UCSD-AML1 (cell line): ENCODE measurements at regions not wholly inside any gene's neighbourhood (a gene's known extent, or its start where the extent isn't known, plus 50 kb on each side); places are given as distances from the start of the nearest gene placed in this dataset.
"Not testable (repeated sequence)": the region's sequence is repeated elsewhere in the genome, so short reads cannot be mapped to it uniquely, and the experiment has no call there.

ENCODE experiments used
- DNase-seq: peaks from one replicate; lab custom pipeline; 2025; ENCODE audit not compliant: unreplicated experiment; lab: John Stamatoyannopoulos, UW

DNA sequence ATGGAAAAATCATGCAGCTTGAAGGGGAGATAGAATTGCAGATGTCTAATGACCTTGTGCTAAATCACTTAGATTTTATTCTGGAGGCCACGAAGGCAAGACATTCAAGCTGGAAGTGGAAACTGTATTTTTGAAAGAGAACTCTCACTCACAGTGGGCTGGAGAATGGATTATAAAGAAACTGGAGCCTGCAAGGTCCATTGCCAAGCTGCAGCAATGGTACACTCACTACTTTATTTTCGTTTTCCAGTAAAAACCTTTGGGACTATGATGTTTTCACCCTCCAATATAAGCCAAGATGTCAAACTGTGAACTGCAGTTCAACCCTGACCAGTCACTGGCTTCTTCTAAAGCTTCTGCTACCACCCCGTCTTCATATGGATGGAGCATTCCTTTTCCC, 62.0 kb downstream of the SKIDA1 start:
- DNase-seq = no peak

DNA sequence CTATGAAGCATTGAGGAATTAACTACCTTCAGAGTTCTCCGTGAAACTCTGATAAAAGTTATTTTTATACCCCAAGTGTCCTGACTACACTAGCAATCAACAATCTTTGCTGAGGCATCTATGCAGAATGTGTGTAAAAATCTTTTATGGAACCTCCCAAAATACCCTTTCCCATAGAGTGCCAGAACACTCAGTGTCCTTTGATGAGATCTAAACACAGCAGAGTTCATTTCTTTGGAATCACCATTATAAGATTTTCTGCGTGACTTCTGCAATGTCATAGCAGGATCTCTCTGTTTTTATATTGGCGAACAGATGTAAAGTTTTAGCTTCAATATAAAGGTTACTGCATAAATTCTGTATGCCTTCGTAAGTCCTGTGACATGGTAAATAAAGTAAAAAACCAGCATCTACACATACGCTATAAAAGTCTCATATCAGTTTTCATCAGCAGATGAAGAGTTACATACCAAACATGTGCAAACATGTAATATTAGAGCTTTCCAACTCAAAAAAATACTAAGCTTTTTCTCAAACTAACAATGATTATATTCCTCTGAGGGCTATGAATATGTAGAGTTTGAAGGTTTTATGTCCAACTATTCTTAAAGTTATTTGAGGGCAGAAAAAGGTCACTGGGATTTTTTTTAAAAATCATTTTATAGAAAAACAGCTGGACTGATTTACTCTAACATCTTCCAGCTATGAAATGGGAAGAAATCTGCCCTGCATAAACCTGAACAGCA, 67.2 kb downstream of the SKIDA1 start:
- no peak for DNase-seq

DNA sequence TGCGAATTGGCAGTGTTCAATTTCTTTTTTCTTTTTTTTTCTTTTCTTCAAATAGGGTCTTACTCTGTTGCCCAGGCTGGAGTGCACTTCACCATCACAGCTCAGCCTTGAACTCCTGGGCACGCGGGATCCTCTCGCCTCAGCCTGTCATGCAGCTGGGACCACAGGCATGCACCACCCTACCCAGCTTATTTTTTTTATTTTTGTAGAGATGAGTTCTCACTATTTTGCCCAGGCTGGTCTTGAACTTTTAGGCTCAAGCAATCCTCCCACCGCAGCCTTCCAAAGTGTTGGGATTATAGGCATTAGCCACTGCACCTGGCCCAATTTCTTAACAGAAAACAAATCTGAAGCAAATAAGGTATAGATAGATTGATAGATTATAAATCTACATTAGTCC, 69.3 kb downstream of the SKIDA1 start:
- DNase-seq = no peak

DNA sequence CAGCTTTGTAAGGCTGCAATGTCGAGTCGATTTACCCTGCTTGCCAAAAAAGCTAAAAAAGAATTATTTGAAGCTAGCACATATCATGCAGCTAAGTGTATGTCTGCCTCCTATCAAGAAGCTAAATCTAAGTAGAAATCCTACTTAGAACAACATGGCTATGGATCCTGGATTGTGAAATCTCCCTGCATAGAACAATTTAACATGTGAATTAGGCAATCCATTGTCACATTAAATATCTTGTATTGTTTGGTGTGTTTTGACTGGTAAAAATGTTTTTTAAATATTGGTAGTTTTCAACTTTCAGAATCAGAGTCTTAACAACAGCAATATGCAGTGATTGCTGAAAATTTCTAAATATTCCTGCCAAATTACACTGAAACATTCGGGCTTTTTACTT, 73.3 kb downstream of the SKIDA1 start:
- DNase-seq = no peak

DNA sequence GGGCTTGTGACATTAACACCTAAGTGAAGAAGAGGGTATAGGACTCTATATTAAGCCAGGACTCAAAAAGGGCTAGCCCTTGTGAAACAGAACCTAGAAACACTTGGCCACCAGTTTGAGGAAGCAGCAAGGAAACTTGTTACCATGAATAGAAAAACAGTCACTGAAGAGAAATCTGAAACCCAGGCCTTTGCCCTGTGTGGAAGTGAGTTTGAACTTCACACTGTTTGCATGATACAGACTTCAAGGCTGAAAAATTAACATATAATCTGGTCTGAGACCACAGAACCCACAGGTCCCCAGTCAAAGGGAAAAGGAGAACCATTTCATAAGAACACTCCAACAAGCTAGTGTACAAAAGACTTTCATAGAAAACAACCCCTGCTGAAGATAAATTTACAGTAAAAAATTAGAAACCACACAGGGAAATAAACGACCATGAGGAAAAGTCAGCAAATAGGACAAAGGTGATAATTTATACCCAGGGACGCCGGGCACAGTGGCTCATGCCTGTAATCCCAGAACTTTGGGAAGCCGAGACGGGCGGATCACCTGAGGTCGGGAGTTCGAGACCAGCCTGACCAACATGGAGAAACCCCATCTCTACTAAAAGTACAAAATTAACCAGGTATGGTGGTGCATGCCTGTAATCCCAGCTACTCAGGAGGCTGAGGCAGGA, 76.1 kb downstream of the SKIDA1 start:
- DNase-seq = no peak

DNA sequence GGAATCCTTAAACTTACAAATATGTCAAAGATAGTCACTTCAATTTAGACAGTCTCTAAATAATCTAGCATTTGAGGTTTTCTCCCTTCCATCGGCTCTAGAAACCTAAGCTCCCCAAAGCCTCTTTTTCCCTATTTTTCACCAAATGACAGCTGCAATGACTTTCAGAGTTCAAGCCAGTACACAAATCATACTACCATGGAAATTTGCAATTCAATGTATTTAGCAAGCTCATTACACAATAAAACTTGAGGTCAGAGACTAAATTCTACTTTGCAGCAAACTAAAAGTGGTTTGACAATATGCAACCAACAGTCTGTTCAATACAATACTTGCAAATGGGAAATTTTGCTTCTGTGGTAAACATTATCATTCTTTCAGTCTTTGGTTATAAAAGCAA, 80.3 kb downstream of the SKIDA1 start:
- DNase-seq = no peak

DNA sequence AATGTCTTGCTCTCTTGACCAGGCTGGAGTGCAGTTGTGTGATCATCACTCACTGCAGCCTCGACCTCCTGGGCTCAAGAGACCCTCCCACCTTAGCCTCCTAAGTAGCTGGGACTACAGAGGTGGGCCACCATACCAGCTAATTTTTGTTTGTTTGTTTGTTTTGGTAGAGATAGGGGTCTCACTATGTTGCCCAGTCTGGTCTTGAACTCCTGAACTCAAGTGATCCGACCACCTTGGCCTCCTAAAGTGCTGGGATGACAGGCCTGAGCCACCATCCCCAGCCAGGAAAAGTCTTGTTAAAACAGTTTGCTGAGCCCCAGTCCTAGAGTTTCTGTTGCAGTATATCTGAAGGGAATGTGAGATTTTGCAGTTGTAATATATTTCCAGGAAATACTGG, 83.9 kb downstream of the SKIDA1 start:
- no peak for DNase-seq

DNA sequence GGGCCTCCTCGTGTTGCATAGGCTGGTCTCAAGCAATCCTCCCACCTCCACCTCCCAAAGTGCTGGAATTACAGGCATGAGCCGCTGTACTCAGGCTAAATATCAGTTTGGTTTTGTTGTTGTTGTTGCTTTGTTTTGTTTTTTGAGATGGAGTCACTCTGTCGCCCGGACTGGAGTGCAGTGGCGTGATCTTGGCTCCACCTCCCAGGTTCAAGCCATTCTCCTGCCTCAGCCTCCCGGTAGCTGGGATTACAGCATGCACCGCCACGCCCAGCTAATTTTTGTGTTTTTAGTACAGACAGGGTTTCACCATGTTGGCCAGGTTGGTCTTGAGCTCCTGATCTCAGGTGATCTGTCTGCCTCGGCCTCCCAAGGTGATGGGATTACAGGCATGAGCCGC, 86.6 kb downstream of the SKIDA1 start:
- not testable (repeated sequence) for DNase-seq

DNA sequence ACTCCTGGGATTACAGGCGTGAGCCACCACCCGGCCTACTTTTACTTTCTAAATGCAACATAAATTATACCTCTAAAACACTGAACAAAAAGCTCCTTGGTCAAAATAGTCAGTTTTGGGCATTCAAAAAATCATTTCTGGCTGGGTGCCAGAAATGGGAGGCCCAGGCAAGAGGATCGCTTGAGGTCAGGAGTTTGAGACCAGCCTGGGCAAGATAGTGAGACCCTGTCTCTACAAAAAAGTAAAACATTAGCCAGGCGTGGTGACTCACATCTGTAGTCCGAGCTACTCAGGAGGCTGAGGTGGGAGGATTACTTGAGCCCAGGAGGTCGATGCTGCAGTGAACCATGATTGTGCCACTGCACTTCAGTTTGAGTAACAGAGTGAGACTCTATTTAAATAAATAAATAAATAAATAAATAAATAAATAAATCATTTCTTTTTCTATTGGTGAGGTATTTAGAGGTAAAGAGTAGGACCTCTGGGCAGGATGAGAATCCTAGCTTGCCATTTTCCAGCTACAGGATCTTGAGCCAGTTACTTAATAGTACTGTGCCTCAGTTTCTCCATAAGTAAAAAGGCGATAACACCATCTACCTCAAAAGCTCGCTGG, 87.6 kb downstream of the SKIDA1 start:
- DNase-seq = no peak

DNA sequence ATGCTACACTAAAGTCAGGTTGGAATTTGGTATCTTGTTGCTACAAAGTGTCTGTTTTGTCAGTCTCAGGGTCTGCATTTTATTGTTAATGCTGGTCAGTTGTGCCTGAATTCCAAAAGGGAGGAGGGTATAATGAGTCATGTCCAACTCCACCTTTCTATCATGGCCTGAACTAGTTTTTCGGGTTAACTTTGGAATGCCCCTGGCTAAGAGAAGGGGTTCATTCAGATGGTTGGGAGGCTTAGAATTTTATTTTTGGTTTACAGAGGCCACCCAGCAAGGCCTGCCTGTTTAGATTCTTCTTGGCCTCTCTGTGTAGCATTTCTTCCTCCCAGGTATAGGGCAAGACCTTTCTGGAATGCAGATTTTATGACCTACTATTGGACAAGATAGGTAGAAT, 93.2 kb downstream of the SKIDA1 start:
- DNase-seq = no peak

DNA sequence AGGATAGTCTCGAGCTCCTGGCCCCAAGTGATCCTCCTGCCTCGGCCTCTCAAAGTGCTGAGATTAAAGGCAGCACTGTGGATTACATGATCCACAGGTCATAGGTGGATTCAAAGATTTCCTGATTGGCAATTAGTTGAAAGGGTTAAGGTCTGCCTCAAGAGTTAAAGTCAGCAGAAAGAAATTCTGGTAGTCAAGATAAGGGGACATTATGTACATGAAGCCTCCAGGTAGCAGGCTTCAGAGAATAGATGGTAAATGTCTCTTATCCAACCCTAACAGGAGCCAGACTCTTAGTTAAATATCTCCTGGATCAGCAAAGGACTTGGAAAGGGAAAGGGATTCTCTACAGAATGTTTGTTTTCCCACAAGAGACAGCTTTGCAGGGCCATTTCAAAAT, 93.7 kb downstream of the SKIDA1 start:
- DNase-seq = no peak

DNA sequence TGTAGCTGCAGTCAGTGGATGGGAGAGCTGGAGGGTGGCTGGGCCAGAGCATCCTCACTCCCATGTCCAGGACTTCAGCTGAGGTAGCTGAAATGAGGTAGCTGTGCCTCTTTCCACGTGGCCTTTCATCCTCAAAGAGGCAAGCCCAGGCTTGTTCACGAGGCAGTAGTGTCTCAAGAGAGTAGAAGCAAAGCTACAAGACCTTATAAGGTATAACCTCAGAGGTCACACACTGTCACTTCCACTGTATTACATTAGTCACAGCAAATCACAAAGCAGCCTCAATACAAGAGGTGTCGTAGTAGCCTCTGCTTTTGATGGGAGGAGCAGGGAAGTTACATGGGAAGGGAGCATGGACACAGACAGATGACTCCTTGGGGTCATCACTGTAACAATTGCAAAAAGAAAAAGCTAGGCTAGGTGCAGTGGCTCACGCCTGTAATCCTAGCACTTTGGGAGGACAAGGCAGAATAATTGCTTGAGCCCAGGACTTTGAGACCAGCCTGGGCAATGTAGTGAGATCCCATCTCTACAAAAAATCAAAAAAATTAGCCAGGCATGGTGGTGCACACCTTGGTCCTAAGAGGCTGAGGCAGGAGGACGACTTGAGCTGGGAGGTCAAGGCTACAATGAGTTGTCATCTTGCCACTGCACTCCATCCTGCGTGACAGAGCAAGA, 97.5 kb downstream of the SKIDA1 start:
- no peak for DNase-seq

DNA sequence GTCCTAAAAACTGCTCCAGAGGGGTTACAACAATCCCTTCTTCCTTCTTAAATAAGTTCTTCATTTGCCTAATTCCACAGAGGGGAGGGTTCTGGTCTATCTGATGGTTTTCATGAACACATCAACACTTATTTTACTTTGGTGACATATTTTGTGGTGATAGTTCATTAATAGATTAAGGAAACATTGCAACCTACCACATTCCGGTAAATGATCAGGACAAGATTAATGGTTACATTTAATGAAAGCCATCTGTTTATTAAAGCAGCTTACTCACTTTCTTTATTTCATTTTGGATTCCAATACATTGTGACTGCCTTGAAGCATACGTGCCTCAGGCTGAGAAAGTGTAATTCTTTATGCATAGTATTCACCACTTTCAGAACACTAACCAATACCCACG, 101.0 kb downstream of the SKIDA1 start:
- no peak for DNase-seq

DNA sequence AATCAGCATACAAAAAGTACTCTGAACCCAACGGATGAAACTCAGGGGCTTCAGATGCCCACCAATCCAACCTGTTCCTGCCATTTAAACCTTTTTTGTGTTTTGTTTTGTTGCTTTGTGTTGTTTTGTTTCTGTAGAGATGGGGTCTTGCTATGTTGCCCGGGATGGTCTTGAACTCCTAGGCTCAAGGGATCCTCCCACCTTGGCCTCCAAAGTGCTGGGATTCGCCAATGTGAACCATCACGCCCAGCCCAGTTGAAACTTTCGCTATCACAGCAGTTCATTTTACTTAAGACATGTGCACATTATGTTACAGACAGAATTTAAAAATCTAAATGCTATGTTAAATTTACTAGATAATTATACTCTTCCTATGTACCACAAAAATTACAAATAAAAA, 101.6 kb downstream of the SKIDA1 start:
- DNase-seq = no peak

DNA sequence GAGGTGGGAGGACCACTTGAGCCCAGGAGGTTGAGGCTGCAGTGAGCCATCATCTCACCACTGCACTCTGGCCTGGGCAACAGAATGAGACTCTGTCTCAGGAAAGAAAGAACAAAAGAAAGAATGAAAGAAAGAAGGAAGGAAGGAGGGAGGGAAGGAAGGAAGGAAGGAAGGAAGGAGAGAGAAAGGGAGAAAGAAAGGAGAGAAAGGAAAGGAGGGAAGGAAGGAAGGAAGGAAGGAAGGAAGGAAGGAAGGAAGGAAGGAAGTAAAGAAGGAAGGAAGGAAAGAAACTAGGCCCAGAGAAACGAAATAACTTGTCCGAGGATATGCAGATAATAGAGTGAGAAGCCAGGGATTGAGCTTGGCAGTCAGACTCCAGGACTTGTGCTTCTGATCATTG, 102.1 kb downstream of the SKIDA1 start:
- no peak for DNase-seq

DNA sequence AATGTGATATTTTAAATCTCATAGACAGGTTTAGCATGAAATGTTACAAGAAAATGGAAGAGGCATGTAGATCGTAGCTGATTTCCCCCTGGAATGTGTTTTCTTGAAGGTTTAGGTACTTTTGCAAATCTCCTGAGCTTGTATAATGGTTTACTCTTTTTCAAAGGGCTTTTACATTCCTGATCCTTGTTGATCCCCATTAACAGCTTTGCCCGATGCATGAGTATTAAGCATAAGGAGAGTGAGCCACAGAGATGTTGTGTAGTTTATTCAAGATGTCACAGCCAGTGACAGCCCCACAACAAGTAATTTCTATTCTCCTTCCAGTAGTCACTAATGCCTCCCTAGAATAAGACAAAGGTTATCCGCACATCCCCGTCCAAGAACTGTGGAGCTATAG, 103.7 kb downstream of the SKIDA1 start:
- DNase-seq = no peak

DNA sequence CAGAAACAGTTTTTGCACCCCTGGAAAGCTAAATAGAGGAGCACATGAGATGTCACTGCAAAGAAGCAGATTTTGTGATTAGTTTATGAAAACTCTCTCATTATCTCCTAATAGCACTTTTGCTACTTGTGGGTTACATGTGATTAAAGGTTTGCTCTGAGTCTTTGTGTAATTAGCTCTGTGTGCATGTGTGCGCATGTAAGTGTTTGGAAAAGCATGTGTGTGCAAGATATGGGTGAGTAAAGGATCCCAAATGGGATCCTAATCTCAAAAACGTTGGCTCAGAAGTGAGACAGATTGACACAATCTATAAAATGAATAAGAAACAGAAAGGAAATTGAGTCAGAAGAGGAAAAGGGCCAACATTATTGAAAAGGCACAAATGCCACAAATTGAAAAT, 104.5 kb downstream of the SKIDA1 start:
- DNase-seq = no peak

DNA sequence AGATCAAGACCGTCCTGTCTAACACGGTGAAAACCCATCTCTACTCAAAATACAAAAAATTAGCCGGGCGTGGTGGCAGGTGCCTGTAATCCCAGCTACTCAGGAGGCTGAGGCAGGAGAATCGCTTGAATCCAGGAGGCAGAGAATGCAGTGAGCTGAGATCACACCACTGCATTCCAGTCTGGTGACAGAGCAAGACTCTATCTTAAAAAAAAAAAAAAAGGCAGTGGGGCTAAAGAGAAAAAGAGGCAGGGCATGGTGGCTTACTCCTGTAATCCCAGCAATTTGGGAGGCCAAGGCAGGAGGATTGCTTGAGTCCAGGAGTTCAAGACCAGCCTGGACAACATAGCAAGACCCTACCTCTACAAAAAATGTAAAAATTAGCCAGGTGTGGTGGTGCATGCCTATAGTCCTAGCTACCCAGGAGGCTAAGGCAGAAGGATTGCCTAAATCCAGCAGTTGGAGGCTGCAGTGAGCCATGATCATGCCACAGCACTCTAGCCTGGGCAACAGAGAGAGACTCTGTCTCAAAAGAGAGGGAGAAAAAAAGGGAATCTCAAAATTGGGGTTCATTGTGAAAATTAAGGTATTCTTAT, 106.4 kb downstream of the SKIDA1 start:
- DNase-seq = not testable (repeated sequence)

DNA sequence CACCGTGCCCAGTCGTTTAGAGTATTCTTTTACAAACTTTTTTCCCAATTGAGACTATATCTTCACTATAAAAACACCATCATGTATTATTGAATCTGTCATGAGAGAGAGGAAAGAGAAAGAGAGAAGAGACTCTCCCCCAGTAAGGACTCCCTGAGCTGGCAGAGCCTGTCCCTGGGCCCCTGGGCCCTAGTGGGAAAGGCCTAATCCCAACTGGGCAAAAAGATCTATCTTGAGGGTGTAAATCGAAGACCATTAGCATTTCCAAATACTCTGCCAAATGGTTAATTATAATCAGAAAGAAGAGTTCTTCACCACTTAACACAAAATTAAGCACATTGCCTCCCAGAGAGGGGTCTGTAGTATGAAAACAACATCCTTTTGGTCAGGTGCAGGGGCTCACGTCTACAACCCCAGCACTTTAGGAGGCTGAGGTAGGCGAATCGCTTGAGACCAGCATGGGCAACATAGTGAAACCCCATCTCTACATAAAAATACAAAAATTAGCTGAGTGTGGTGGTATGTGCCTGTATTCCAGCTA, 108.2 kb downstream of the SKIDA1 start:
- no peak for DNase-seq

DNA sequence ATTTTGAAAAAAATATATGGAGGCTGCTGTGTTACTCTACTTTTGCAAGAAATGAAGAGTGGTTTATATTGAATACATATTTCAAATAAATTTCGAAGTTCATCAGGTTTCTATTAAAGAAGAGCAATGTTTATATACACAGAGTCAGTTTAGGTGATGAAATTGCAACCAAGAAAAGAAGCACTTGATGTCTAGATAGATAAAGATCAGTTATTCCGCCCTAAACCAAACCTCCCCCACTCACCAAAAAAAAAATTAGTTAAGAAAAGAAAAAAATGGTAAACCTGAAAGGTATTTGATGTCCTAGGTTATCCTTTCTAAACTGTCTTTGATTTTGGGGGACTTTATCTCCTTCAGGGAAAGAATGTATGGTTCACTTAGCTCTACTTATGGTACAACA, 111.8 kb downstream of the SKIDA1 start:
- no peak for DNase-seq

DNA sequence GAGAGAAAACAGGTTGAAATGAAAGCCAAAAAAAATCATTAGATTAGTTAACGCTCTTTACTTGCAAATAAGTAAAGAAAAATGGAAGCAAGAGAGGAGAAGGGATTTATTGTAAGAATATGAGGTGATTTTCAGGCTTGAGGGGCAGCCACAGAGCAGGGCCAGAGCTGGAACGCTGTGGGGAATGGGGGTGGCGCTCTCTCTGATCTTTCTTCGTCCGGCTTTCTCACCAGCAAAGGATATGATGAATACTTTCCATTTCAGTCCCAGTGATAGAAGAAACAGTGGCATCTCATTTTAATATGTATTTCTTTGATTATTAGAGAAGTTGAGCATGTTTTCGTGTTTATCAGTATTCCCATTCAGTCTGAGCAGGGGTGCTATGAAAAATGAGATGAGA, 112.2 kb downstream of the SKIDA1 start:
- DNase-seq = no peak
